BLaER1 treated with 17β-estradiol and CSF1 and Interleukin-3, amounts not matched to agents 10 nM and 100 nM (cell line): ENCODE measurements at regions not wholly inside any gene's neighbourhood (a gene's known extent, or its start where the extent isn't known, plus 50 kb on each side); places are given as distances from the start of the nearest gene placed in this dataset.

Experiments
- H3K27ac ChIP-seq, 11 experiments: shearing (Covaris generic); formaldehyde crosslinking; 2 replicates each; pipeline ENCODE4 v1.8.1; 2022
- H3K27me3 ChIP-seq, 11 experiments: shearing (Covaris generic); formaldehyde crosslinking; 2 replicates each; pipeline ENCODE4 v1.8.1; 2022
- H3K36me3 ChIP-seq, 11 experiments: shearing (Covaris generic); formaldehyde crosslinking; 2 replicates each; pipeline ENCODE4 v1.8.1; 2022
- H3K4me1 ChIP-seq, 10 experiments: shearing (Covaris generic); formaldehyde crosslinking; 2 replicates each; pipeline ENCODE4 v1.8.1; 2022
- H3K4me2 ChIP-seq, 11 experiments: shearing (Covaris generic); formaldehyde crosslinking; 2 replicates each; pipeline ENCODE4 v1.8.1; 2022
- H3K4me3 ChIP-seq, 10 experiments: shearing (Covaris generic); formaldehyde crosslinking; 2 replicates each; pipeline ENCODE4 v1.8.1; 2022
- H3K9ac ChIP-seq, 11 experiments: shearing (Covaris generic); formaldehyde crosslinking; 2 replicates each; pipeline ENCODE4 v1.8.1; 2022
- H3K9me3 ChIP-seq, 11 experiments: shearing (Covaris generic); formaldehyde crosslinking; replicated peaks in 1 of 11; 2 replicates each; pipeline ENCODE4 v1.8.1; 2022
- H4K20me1 ChIP-seq, 11 experiments: shearing (Covaris generic); formaldehyde crosslinking; 2 replicates each; pipeline ENCODE4 v1.8.1; 2022
- Cebpa-rat ChIP-seq, 11 experiments: shearing (Covaris generic); IDR thresholded peaks; 2 replicates each; pipeline ENCODE4 v1.8.1; 2022

DNA sequence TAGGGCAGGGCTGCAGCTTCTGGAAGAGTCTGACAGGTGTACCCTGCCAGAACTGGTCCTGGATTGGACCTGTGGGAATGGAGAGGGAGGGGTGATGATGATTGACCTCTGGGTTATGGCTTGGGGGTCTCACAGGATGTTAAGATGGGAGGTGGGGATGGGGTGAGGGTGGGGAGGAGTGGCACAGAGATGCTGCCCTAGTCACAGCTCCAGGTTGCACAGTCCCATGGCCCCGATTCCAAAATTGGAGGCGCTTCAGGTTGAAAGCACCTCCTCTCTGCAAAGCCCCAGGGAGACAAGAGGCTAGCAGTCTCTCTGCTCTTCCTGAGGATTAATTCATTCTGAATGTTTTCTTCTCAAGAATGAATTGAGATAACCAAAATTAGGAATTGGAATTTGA lies 101.4 kb downstream of the FAM43A start:
- Histone ChIP-seq H3K27ac (no peak overlapping the region), H3K27me3 (no peaks in the 10 kb centered on the region), H3K4me2 (no peak overlapping the region), H4K20me1 (no peaks in the 10 kb centered on the region), H3K4me3 (no peak overlapping the region), H3K4me1 (peaks cover 0 to 27% (median 8%) of the 10 kb centered on the region in 10 experiments; a peak in 10 of 20 replicates), H3K9me3 (peaks cover 0 to 5% (median 0%) of the 10 kb centered on the region in 11 experiments; a peak in 4 of 22 replicates), H3K36me3 (no peaks in the 10 kb centered on the region), H3K9ac (no peak overlapping the region)
- TF ChIP-seq Cebpa-rat (IDR thresholded peaks at IDR 0.05): no peak

DNA sequence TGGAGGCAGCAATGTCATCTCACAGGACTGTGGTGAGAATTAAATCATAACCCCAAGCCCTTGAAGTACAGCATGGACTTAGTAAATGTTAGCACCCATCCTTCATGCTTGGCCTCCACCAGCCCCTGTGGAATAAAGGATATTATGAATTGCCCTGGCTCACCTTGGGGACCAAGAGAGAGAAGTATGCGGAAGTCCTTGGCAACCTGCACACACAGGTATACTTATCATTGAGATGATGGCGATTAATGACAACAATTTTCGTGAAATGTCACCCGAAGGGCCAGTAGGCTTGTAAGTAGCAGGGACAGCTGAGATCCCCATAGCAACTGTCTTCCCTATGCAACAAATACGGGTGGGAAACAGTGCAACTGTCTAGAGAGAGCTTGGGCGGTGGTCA lies 102.0 kb downstream of the FAM43A start:
- H3K4me1 ChIP-seq: peaks cover 0 to 23% (median 8%) of the 10 kb centered on the region in 10 experiments; a peak in 10 of 20 replicates
- H3K9me3 ChIP-seq: peaks cover 0 to 5% (median 0%) of the 10 kb centered on the region in 11 experiments; a peak in 4 of 22 replicates
- H3K27ac ChIP-seq: no peak overlapping the region
- no peaks in the 10 kb centered on the region for H4K20me1 ChIP-seq
- H3K27me3 ChIP-seq: no peaks in the 10 kb centered on the region
- TF ChIP-seq Cebpa-rat (IDR thresholded peaks at IDR 0.05): no peak
- no peaks in the 10 kb centered on the region for H3K36me3 ChIP-seq
- H3K9ac ChIP-seq: no peak overlapping the region
- no peak overlapping the region for H3K4me2 ChIP-seq
- no peak overlapping the region for H3K4me3 ChIP-seq

- Histone ChIP-seq H3K27me3 (no peaks in the 10 kb centered on the region), H3K9me3 (peaks cover 22 to 34% (median 28%) of the 10 kb centered on the region in 11 experiments), H3K27ac (no peak overlapping the region), H3K36me3 (no peaks in the 10 kb centered on the region), H3K4me3 (no peak overlapping the region), H3K4me2 (no peak overlapping the region), H4K20me1 (no peaks in the 10 kb centered on the region), H3K9ac (no peak overlapping the region), H3K4me1 (no peaks in the 10 kb centered on the region)
- TF ChIP-seq Cebpa-rat (IDR thresholded peaks at IDR 0.05): no peak
Observed at GRCh38 chr3:194792368-194792767, 106.7 kb downstream of the FAM43A start.

DNA sequence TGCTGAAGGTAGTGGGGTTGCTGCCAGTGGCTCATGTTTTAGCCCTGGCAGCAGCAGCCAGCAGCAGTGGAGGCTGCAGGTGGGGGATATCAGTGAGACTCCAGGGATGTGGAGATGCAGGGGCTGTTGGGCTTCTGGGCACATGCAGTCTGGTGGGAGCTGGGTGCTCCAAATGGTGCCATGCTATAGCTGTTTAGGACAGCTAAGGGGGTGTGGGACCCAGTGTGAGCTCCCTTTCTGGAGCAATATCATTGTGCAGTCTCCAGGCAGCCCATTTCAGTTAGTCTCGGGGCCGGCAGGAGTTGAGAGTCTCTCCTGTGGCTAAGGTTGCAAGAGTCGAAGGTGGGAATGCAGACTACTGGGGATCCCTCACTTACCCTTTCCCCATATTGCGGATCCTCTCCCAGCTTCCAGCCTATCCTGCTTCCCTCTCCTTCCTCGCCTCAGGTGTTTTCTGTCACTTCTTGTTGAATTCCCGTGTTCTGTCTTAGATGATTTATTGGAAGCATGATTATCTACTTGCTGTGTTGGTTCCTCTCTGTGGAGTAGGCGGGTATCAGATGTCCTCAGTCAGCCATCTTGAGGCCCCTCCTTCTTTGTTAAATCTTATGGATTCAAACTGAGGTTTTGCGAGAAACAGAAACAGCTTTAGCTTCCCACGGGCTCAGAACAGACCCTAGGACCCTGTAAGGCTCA lies 112.0 kb downstream of the FAM43A start:
- no peak for TF ChIP-seq Cebpa-rat (IDR thresholded peaks at IDR 0.05)

GRCh38 chr3:194798486-194798885 lies 112.8 kb downstream of the FAM43A start:
- Histone ChIP-seq H3K4me3 (no peak overlapping the region), H4K20me1 (no peaks in the 10 kb centered on the region), H3K27ac (no peak overlapping the region), H3K27me3 (no peaks in the 10 kb centered on the region), H3K36me3 (no peaks in the 10 kb centered on the region), H3K9me3 (peaks cover 25 to 38% (median 28%) of the 10 kb centered on the region in 11 experiments), H3K4me2 (no peak overlapping the region), H3K9ac (no peak overlapping the region), H3K4me1 (no peaks in the 10 kb centered on the region)
- no peak for TF ChIP-seq Cebpa-rat (IDR thresholded peaks at IDR 0.05)

More for the DNA sequence above, 112.0 kb downstream of the FAM43A start:
- no peak overlapping the region for H3K9ac ChIP-seq
- H3K4me2 ChIP-seq: no peak overlapping the region
- no peaks in the 10 kb centered on the region for H4K20me1 ChIP-seq
- H3K4me1 ChIP-seq: no peaks in the 10 kb centered on the region
- no peaks in the 10 kb centered on the region for H3K27me3 ChIP-seq
- no peaks in the 10 kb centered on the region for H3K36me3 ChIP-seq
- H3K9me3 ChIP-seq: peaks cover 25 to 38% (median 28%) of the 10 kb centered on the region in 11 experiments
- no peak overlapping the region for H3K27ac ChIP-seq
- H3K4me3 ChIP-seq: no peak overlapping the region

GRCh38 chr3:194800002-194800401 lies 114.3 kb downstream of the FAM43A start:
- TF ChIP-seq Cebpa-rat (IDR thresholded peaks at IDR 0.05): no peak
- H3K36me3 ChIP-seq: no peaks in the 10 kb centered on the region
- H4K20me1 ChIP-seq: no peaks in the 10 kb centered on the region
- no peaks in the 10 kb centered on the region for H3K4me1 ChIP-seq
- no peaks in the 10 kb centered on the region for H3K27me3 ChIP-seq
- H3K27ac ChIP-seq: no peak overlapping the region
- no peak overlapping the region for H3K4me3 ChIP-seq
- no peak overlapping the region for H3K9ac ChIP-seq
- H3K4me2 ChIP-seq: no peak overlapping the region
- peaks cover 21 to 28% (median 25%) of the 10 kb centered on the region in 11 experiments for H3K9me3 ChIP-seq

GRCh38 chr3:194801461-194802432 lies 116.1 kb downstream of the FAM43A start:
- H3K9me3 ChIP-seq: peaks cover 4 to 12% (median 10%) of the 10 kb centered on the region in 11 experiments; a peak in 21 of 22 replicates
- H3K4me1 ChIP-seq: no peaks in the 10 kb centered on the region
- no peaks in the 10 kb centered on the region for H3K36me3 ChIP-seq
- no peaks in the 10 kb centered on the region for H4K20me1 ChIP-seq
- H3K27ac ChIP-seq: no peak overlapping the region
- TF ChIP-seq Cebpa-rat (IDR thresholded peaks at IDR 0.05): no peak
- no peaks in the 10 kb centered on the region for H3K27me3 ChIP-seq
- H3K4me2 ChIP-seq: no peak overlapping the region
- H3K4me3 ChIP-seq: no peak overlapping the region
- no peak overlapping the region for H3K9ac ChIP-seq

DNA sequence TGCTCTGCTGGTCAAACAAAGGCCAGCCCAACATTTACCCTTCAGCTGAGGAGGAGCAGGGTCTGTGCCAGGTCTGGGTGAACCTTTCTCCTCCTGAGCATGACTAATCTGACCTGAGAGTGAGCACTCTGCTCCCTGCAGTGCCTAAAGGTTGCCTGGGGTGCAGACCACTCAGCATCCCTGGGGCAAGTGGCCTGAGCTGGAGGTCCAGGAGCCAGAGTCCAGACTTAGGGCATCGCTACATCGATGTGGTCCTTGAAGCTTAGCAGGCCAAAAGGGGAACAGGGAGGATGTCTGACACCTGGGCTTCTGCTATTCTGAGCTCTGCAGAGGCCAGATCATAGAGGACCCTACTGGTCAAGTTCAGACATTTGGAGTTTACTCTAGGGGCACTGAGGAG lies 119.1 kb downstream of the FAM43A start:
- no peaks in the 10 kb centered on the region for H4K20me1 ChIP-seq
- H3K4me1 ChIP-seq: peaks cover 0 to 1% (median under 1%) of the 10 kb centered on the region in 10 experiments; a peak in 7 of 20 replicates
- no peaks in the 10 kb centered on the region for H3K36me3 ChIP-seq
- H3K9ac ChIP-seq: no peak overlapping the region
- H3K27me3 ChIP-seq: no peaks in the 10 kb centered on the region
- TF ChIP-seq Cebpa-rat (IDR thresholded peaks at IDR 0.05): no peak
- no peaks in the 10 kb centered on the region for H3K9me3 ChIP-seq
- H3K4me3 ChIP-seq: no peak overlapping the region
- no peak overlapping the region for H3K4me2 ChIP-seq
- H3K27ac ChIP-seq: no peak overlapping the region

GRCh38 chr3:194805546-194805945 lies 119.9 kb downstream of the FAM43A start:
- Histone ChIP-seq H3K4me2 (no peak overlapping the region), H3K4me3 (no peak overlapping the region), H4K20me1 (no peaks in the 10 kb centered on the region), H3K27me3 (no peaks in the 10 kb centered on the region), H3K27ac (no peak overlapping the region), H3K36me3 (no peaks in the 10 kb centered on the region), H3K9me3 (no peaks in the 10 kb centered on the region), H3K9ac (no peak overlapping the region), H3K4me1 (peaks cover 2 to 9% (median 7%) of the 10 kb centered on the region in 10 experiments; a peak in 18 of 20 replicates)
- TF ChIP-seq Cebpa-rat (IDR thresholded peaks at IDR 0.05): no peak
